IMR-90 (cell line): ENCODE measurements at regions not wholly inside any gene's neighbourhood (a gene's known extent, or its start where the extent isn't known, plus 50 kb on each side); places are given as distances from the start of the nearest gene placed in this dataset.

ENCODE experiments used
- ATAC-seq: fragments of 200-7000 bp; cut with Tn5 transposase; 2 replicates; pipeline ENCODE4 v1.9.1; 2020; ENCODE audit warnings: low read depth, mild to moderate bottlenecking, moderate library complexity
- BruUV-seq: library from RNA; stranded (reverse); fragments of 400-500 nt; replicated peaks from 2 replicates; lab custom pipeline; 2021; lab: Mats Ljungman, UMichigan
- CTCF ChIA-PET: fragments of 300-600 bp; formaldehyde crosslinking; extraction: SDS; loops from one replicate; lab custom pipeline; 2021; ENCODE audit warnings: antibody characterized with exemption; lab: Yijun Ruan, JAX
- POLR2A ChIA-PET: fragments of 300-600 bp; sonication (Branson Sonifier 250); formaldehyde crosslinking; loops from one replicate; lab custom pipeline; 2022; ENCODE audit warnings: antibody characterized with exemption; ENCODE audit not compliant: unreplicated experiment; lab: Charles Lee
- DNase-seq: peaks from one replicate; pipeline ENCODE4 v3.0.0; 2013
- H2AFZ ChIP-seq: replicated peaks from 2 replicates; pipeline ENCODE3; 2013; ENCODE audit warnings: low read length, mild to moderate bottlenecking; ENCODE audit not compliant: poor library complexity
- H2AK5ac ChIP-seq: 2 replicates; pipeline ENCODE4 v1.6.1; 2013; ENCODE audit warnings: low read depth, low read length, inconsistent platforms
- H2AK9ac ChIP-seq: replicated peaks from 2 replicates; pipeline ENCODE3; 2013; ENCODE audit warnings: mild to moderate bottlenecking, low read depth, low read length, moderate library complexity; ENCODE audit not compliant: poor library complexity
- H2BK120ac ChIP-seq: 2 replicates; pipeline ENCODE4 v1.6.1; 2013; ENCODE audit warnings: low read depth, low read length, inconsistent platforms
- H2BK15ac ChIP-seq: 3 replicates; pipeline ENCODE4 v1.6.1; 2013; ENCODE audit warnings: low read depth, low read length, inconsistent platforms
- H2BK20ac ChIP-seq: 2 replicates; pipeline ENCODE4 v1.6.1; 2013; ENCODE audit warnings: low read depth, mild to moderate bottlenecking, inconsistent platforms, low read length, moderate library complexity
- H2BK5ac ChIP-seq: 2 replicates; pipeline ENCODE4 v1.6.1; 2013; ENCODE audit warnings: mild to moderate bottlenecking, low read depth, low read length, inconsistent platforms; ENCODE audit not compliant: poor library complexity, severe bottlenecking
- H3K14ac ChIP-seq: replicated peaks from 2 replicates; pipeline ENCODE4 v1.6.1; 2013; ENCODE audit warnings: low read depth, low read length, inconsistent platforms
- H3K18ac ChIP-seq: 2 replicates; pipeline ENCODE4 v1.6.1; 2013; ENCODE audit warnings: low read depth, low read length, control low read depth
- H3K23ac ChIP-seq: 2 replicates; pipeline ENCODE4 v1.6.1; 2013; ENCODE audit warnings: low read depth, low read length, inconsistent platforms
- H3K27ac ChIP-seq: 2 replicates; pipeline ENCODE4 v1.5.1; 2013; ENCODE audit warnings: mild to moderate bottlenecking, control low read depth, low read length; ENCODE audit not compliant: insufficient read depth
- H3K27me3 ChIP-seq: 2 replicates; pipeline ENCODE4 v1.6.1; 2013; ENCODE audit warnings: low read length; ENCODE audit not compliant: control insufficient read depth, insufficient read depth
- H3K36me3 ChIP-seq: 2 replicates; pipeline ENCODE4 v1.6.1; 2013; ENCODE audit warnings: low read length, mixed read lengths; ENCODE audit not compliant: control insufficient read depth, insufficient read depth
- H3K4ac ChIP-seq: 2 replicates; pipeline ENCODE4 v1.6.1; 2013; ENCODE audit warnings: low read depth, low read length, inconsistent platforms
- H3K4me1 ChIP-seq: 2 replicates; pipeline ENCODE4 v1.6.1; 2013; ENCODE audit warnings: low read length, mixed read lengths; ENCODE audit not compliant: control insufficient read depth, insufficient read depth
- H3K4me2 ChIP-seq: 2 replicates; pipeline ENCODE4 v1.6.1; 2013; ENCODE audit warnings: low read depth, mild to moderate bottlenecking, control low read depth, low read length, moderate library complexity
- H3K4me3 ChIP-seq: 2 replicates; pipeline ENCODE4 v1.5.1; 2013; ENCODE audit warnings: low read depth, mild to moderate bottlenecking, control low read depth, low read length, moderate library complexity; ENCODE audit not compliant: insufficient read depth
- H3K56ac ChIP-seq: 2 replicates; pipeline ENCODE4 v1.6.1; 2013; ENCODE audit warnings: low read length, inconsistent platforms; ENCODE audit not compliant: insufficient read depth; ENCODE audit errors: extremely low read depth
- H3K79me1 ChIP-seq, 2 experiments: 2 replicates each; pipeline ENCODE4 v1.6.1; 2013; ENCODE audit warnings: low read length in 2 of 2, inconsistent platforms in 1 of 2, low read depth in 1 of 2
- H3K9ac ChIP-seq: 2 replicates; pipeline ENCODE4 v1.6.1; 2013; ENCODE audit warnings: low read depth, low read length, control low read depth
- H3K9me1 ChIP-seq: 2 replicates; pipeline ENCODE4 v1.6.1; 2013; ENCODE audit warnings: low read length, inconsistent platforms; ENCODE audit not compliant: insufficient read depth
- H3K9me3 ChIP-seq: 2 replicates; pipeline ENCODE4 v1.6.1; 2013; ENCODE audit warnings: low read length; ENCODE audit not compliant: control insufficient read depth, insufficient read depth
- H4K20me1 ChIP-seq: 2 replicates; pipeline ENCODE4 v1.6.1; 2013; ENCODE audit warnings: low read length, inconsistent platforms; ENCODE audit not compliant: insufficient read depth
- H4K5ac ChIP-seq: 2 replicates; pipeline ENCODE4 v1.6.1; 2013; ENCODE audit warnings: mild to moderate bottlenecking, low read depth, low read length, control low read depth
- H4K8ac ChIP-seq, 2 experiments: 2 replicates each; pipeline ENCODE4 v1.6.1; 2013; ENCODE audit warnings: low read depth in 2 of 2, low read length in 2 of 2, control low read depth in 1 of 2, inconsistent platforms in 1 of 2
- H4K91ac ChIP-seq: 2 replicates; pipeline ENCODE4 v1.6.1; 2013; ENCODE audit warnings: low read depth, low read length, inconsistent platforms; ENCODE audit not compliant: insufficient read depth
- CEBPB ChIP-seq: IDR thresholded peaks from 2 replicates; pipeline ENCODE4 v1.6.1; 2012; ENCODE audit warnings: low read depth, low read length, improper control_type of control experiment
- CHD1 ChIP-seq: IDR thresholded peaks from 2 replicates; pipeline ENCODE4 v1.6.1; 2012; ENCODE audit warnings: low read depth, low read length, improper control_type of control experiment
- CTCF ChIP-seq: conservative IDR thresholded peaks from 2 replicates; pipeline ENCODE4 v1.5.1; 2012; ENCODE audit warnings: mild to moderate bottlenecking, low read depth, low read length, improper control_type of control experiment
- FOS ChIP-seq: fragments of 150-350 bp; IDR thresholded peaks from 2 replicates; pipeline ENCODE4 v1.6.1; 2016; ENCODE audit warnings: low read depth, low read length
- MAFK ChIP-seq: IDR thresholded peaks from 2 replicates; pipeline ENCODE4 v1.6.1; 2012; ENCODE audit warnings: low read depth, low read length, improper control_type of control experiment
- MAZ ChIP-seq: IDR thresholded peaks from 2 replicates; pipeline ENCODE4 v1.6.1; 2012; ENCODE audit warnings: low read depth, mild to moderate bottlenecking, low read length, improper control_type of control experiment, moderate library complexity, borderline replicate concordance
- MXI1 ChIP-seq: IDR thresholded peaks from 2 replicates; pipeline ENCODE4 v1.6.1; 2012; ENCODE audit warnings: low read depth, mild to moderate bottlenecking, low read length, moderate library complexity, borderline replicate concordance
- POLR2A ChIP-seq: IDR thresholded peaks from 2 replicates; pipeline ENCODE4 v1.6.1; 2012; ENCODE audit warnings: mild to moderate bottlenecking, low read depth, low read length
- RAD21 ChIP-seq: IDR thresholded peaks from 2 replicates; pipeline ENCODE4 v1.6.1; 2012; ENCODE audit warnings: low read length, improper control_type of control experiment
- RCOR1 ChIP-seq: IDR thresholded peaks from 2 replicates; pipeline ENCODE4 v1.6.1; 2012; ENCODE audit warnings: mild to moderate bottlenecking, low read length, improper control_type of control experiment; ENCODE audit not compliant: insufficient replicate concordance
- RFX5 ChIP-seq: IDR thresholded peaks from 2 replicates; pipeline ENCODE4 v1.8.0; 2012; ENCODE audit warnings: low read depth, mild to moderate bottlenecking, low read length, moderate library complexity
- SMC3 ChIP-seq: fragments of 150-350 bp; IDR thresholded peaks from 2 replicates; pipeline ENCODE4 v1.6.1; 2016; ENCODE audit warnings: low read depth, mild to moderate bottlenecking, antibody characterized with exemption, low read length, moderate library complexity
- USF2 ChIP-seq: fragments of 150-350 bp; IDR thresholded peaks from 2 replicates; pipeline ENCODE4 v1.6.1; 2017; ENCODE audit warnings: mild to moderate bottlenecking, antibody characterized with exemption, low read length, low read depth
- WGBS, 2 experiments: methylation state at CpG; one replicate each; pipeline versions ENCODE4 v1.1.5 to v1.1.7; 2013; ENCODE audit warnings: missing lambda C conversion rate in 2 of 2; ENCODE audit not compliant: insufficient read length in 1 of 2; ENCODE audit errors: extremely low coverage in 2 of 2; 5-methylcytosine and 5-hydroxymethylcytosine counted together
- dilution Hi-C: fragments of 300-500 bp; cut with HindIII; formaldehyde crosslinking; loops from one replicate; pipeline ENCODE4 v1.14.3; 2018; ENCODE audit warnings: low sequenced_read_pairs; ENCODE audit not compliant: unreplicated experiment
- in situ Hi-C: fragments of 300-500 bp; cut with MboI; formaldehyde crosslinking; loops from 3 replicates; pipeline ENCODE4 v1.14.3; 2019; ENCODE audit warnings: low sequenced_read_pairs, inconsistent platforms, mixed read lengths
- intact Hi-C: fragments of 100-400 bp; cut with micrococcal nuclease; formaldehyde crosslinking; loops from 2 replicates; pipeline ENCODE4 v1.10.0; 2022

DNA sequence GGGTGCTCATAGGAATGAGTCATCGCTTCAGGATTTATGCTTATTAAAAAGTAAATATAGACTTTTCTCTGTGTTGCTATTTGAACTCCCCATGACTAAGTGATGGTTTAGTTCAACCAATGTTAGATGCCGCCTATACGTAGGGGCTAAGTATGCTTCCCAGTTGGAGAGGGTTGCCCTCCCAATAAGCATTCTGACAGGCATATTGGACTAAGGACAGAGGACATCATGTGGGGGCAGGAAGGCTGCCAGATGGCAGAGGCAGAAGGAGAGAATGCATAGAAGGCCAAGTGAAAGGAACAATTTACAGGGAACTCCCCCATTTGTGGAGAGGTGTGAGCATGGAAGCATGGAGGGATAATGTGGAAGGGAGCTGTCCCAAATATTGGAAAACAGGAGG is 318.4 kb upstream of the OBI1 start:
- BruUV-seq = no TSS peak
- Histone ChIP-seq H3K9ac (no peak overlapping the region), H3K4ac (no peak overlapping the region), H3K4me2 (no peak overlapping the region), H4K20me1 (no peaks in the 10 kb centered on the region), H3K4me1 (no peaks in the 10 kb centered on the region), H2AK5ac (no peak overlapping the region), H3K23ac (no peak overlapping the region), H4K91ac (no peak overlapping the region), H3K79me1 (no peaks in the 10 kb centered on the region), H3K36me3 (no peaks in the 10 kb centered on the region), H3K27ac (no peak overlapping the region), H3K27me3 (no peaks in the 10 kb centered on the region), H2BK20ac (no peak overlapping the region), H2AK9ac (no peak overlapping the region), H3K56ac (no peak overlapping the region), H3K4me3 (no peak overlapping the region), H2BK120ac (no peak overlapping the region), H3K9me3 (no peaks in the 10 kb centered on the region), H4K8ac (no peak overlapping the region), H3K18ac (no peak overlapping the region), H3K9me1 (no peaks in the 10 kb centered on the region), H2AFZ (no peak overlapping the region), H3K14ac (no peak overlapping the region), H2BK5ac (no peak overlapping the region), H2BK15ac (no peak overlapping the region), H4K5ac (no peak overlapping the region)
- intact Hi-C loops = loop anchor here (5.0 to 10.0 kb wide), 2 partner anchors 660 to 1203 kb away; no protein-coding TSS in a partner anchor
- no CpG with 5 or more reads among the region's 3 CpGs for WGBS, 2 experiments
- DNase-seq (no peak), ATAC-seq (no peak)
- CTCF ChIA-PET = no interaction called here
- dilution Hi-C loops = no loop called here
- in situ Hi-C loops = loop anchor here (5.0 kb wide), 1 partner anchor 835 kb away; no protein-coding TSS in a partner anchor
- POLR2A ChIA-PET = no interaction called here
- TF ChIP-seq POLR2A (no peak), USF2 (no peak), CTCF (no peak), RAD21 (no peak), RCOR1 (no peak), MAZ (no peak), CEBPB (no peak), MXI1 (no peak), SMC3 (no peak), CHD1 (no peak), RFX5 (no peak), FOS (no peak), MAFK (no peak)
